Fibroblast of villous mesenchyme (primary cell): ENCODE measurements at regions not wholly inside any gene's neighbourhood (a gene's known extent, or its start where the extent isn't known, plus 50 kb on each side); places are given as distances from the start of the nearest gene placed in this dataset.
"Not testable (repeated sequence)": the region's sequence is repeated elsewhere in the genome, so short reads cannot be mapped to it uniquely, and the experiment has no call there.

Experiments used
- DNase-seq: peaks from one replicate; pipeline ENCODE4 v3.0.0-alpha.2; 2010; ENCODE audit warnings: low read depth
- H3K4me3 ChIP-seq: 2 replicates; pipeline ENCODE4 v1.5.1; 2011; ENCODE audit warnings: low read depth, mild to moderate bottlenecking, low read length
- CTCF ChIP-seq: IDR thresholded peaks from 2 replicates; pipeline ENCODE4 v1.5.1; 2012; ENCODE audit warnings: low read depth, mild to moderate bottlenecking, low read length; ENCODE audit not compliant: insufficient read depth

GRCh38 chr3:26118165-26118564, 328.3 kb downstream of the OXSM start:
- no peak for TF ChIP-seq CTCF
- H3K4me3 ChIP-seq: no peak overlapping the region
- no peak for DNase-seq

DNA sequence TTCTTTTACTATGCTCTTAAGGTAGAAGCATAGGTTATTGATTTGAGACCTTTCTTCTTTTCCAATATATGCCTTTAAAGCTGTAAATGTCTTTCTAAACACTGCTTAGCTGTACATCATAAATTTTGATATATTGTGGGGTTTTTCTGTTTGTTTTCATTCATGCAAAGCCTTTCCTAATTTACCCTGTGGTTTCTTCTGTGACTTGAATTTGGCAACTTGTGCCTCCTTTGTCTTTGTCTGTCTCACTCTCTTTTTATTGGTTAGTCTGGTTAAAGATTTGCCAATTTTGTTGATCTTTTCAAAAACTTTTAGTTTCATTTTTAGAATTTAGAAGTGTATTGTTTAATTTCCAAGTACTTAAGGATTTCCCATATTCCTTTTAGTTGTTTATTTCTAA, 343.1 kb downstream of the OXSM start:
- H3K4me3 ChIP-seq: no peak overlapping the region
- no peak for TF ChIP-seq CTCF
- DNase-seq: no peak

DNA sequence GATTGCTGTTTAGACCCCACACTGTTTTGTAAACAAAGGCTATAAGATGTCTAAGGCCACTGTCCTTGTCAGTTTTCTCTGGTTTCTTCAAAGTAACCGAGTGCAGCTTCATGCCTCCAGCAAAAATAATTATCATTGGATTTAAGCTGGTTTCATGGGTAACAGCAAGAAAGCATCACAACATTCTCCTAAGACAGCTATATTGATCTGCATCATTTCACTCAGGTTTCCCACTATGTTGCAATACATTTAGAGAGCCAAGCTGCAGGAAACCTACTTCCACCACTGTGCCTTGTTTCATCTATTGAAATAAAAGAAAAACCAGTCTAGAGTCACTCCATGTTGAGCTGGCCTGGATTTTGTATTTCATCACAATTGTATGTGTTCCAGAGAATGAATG, 351.4 kb downstream of the OXSM start:
- TF ChIP-seq CTCF: no peak

DNA sequence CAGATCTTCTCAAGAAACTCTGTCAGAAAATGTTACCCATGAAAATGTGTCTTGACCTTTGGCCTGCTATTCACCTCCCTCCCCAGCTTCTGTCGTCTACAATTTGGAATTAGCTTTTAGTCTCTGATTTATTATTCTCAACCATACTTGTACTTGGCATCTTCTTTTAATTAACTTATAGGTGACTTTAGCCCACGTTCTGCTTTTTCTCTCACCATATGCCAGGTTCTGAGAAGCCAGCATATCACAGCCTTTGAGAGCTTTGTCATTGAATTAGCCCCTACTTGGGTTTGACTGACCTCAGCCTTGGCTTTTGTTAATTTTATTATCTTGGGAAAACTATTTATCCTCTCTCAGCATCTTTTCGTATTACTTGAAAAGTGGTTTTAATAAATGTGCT, 355.9 kb downstream of the OXSM start:
- DNase-seq: no peak
- TF ChIP-seq CTCF: no peak

More for the DNA sequence above, 351.4 kb downstream of the OXSM start:
- no peak for DNase-seq
- H3K4me3 ChIP-seq: no peak overlapping the region

GRCh38 chr3:26157428-26157827, 367.5 kb downstream of the OXSM start:
- not testable (repeated sequence) for DNase-seq, H3K4me3 ChIP-seq

More for the DNA sequence above, 355.9 kb downstream of the OXSM start:
- no peak overlapping the region for H3K4me3 ChIP-seq

DNA sequence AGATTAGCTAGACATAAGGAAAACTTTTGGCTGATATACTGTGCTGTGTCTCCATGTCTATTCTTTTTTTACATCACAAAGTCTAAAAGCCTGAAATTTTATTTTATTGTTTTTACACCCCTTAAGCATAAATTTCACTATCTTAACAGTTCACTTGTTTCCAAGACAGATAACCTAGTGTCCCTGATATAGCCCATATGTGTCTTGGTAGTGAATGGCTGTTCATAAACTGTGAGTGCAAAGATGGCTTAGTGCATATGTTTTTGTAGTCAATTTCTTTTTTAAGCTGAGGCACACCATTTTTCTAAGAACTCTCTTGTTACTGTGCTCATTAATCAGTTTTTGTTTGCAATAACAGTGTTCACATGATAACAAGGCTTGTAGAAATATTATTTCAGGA, 381.1 kb downstream of the OXSM start:
- H3K4me3 ChIP-seq: no peak overlapping the region
- DNase-seq: no peak
- TF ChIP-seq CTCF: no peak

DNA sequence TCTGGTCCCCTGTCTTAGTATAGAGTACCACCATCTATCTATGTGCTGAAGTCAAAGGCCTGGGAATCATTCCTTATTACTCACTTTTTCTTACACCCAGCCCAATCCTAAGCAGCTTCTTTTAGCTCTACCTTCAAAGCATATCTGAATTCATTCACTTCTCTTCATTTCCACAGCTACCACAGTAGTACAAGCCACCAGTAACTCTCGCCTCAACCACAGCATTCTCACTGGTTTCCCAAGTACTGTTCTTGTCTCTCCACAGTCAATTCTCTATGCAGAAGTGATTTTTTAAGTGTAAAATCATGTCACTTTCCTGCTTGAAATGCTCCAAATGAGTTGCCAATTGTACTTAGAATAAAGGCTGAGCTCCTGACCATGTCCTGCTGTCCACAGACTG, 401.7 kb downstream of the OXSM start:
- no peak for DNase-seq
- no peak for TF ChIP-seq CTCF
- no peak overlapping the region for H3K4me3 ChIP-seq
